GM19397 (cell line): ENCODE measurements at regions not wholly inside any gene's neighbourhood (a gene's known extent, or its start where the extent isn't known, plus 50 kb on each side); places are given as distances from the start of the nearest gene placed in this dataset.
"Not testable (repeated sequence)": the region's sequence is repeated elsewhere in the genome, so short reads cannot be mapped to it uniquely, and the experiment has no call there.

ENCODE experiments used
- ATAC-seq: cut with Tn5 transposase; IDR thresholded peaks from one replicate; pipeline ENCODE4 v1.9.1; 2021; ENCODE audit warnings: mild to moderate bottlenecking, moderate library complexity; ENCODE audit not compliant: unreplicated experiment

GRCh38 chr9:31730398-31730797 is 654.0 kb upstream of the ACO1 start:
- ATAC-seq = no peak

- ATAC-seq = no peak
Observed at GRCh38 chr9:31733166-31733565, 651.3 kb upstream of the ACO1 start.

- no peak for ATAC-seq
Observed at GRCh38 chr9:31736581-31737179, 647.8 kb upstream of the ACO1 start.

- no peak for ATAC-seq
Observed at GRCh38 chr9:31740705-31741104, 643.7 kb upstream of the ACO1 start.

GRCh38 chr9:31744589-31744988 is 639.9 kb upstream of the ACO1 start:
- no peak for ATAC-seq

- no peak for ATAC-seq
Observed at GRCh38 chr9:31745468-31745867, 639.0 kb upstream of the ACO1 start.

GRCh38 chr9:31745886-31746285 is 638.6 kb upstream of the ACO1 start:
- no peak for ATAC-seq

- ATAC-seq = no peak
Observed at GRCh38 chr9:31753756-31754155, 630.7 kb upstream of the ACO1 start.

- no peak for ATAC-seq
Observed at GRCh38 chr9:31759703-31760102, 624.7 kb upstream of the ACO1 start.

- ATAC-seq = not testable (repeated sequence)
Observed at GRCh38 chr9:31774021-31774420, 610.4 kb upstream of the ACO1 start.

GRCh38 chr9:31774571-31774970 is 609.9 kb upstream of the ACO1 start:
- ATAC-seq = no peak

GRCh38 chr9:31776471-31776870 is 608.0 kb upstream of the ACO1 start:
- no peak for ATAC-seq

GRCh38 chr9:31783491-31783890 is 601.0 kb upstream of the ACO1 start:
- no peak for ATAC-seq

- no peak for ATAC-seq
Observed at GRCh38 chr9:31790720-31791119, 593.7 kb upstream of the ACO1 start.

GRCh38 chr9:31799953-31800609 is 584.4 kb upstream of the ACO1 start:
- ATAC-seq = no peak

GRCh38 chr9:31807574-31808256 is 576.7 kb upstream of the ACO1 start:
- no peak for ATAC-seq

- ATAC-seq = no peak
Observed at GRCh38 chr9:31808766-31809165, 575.7 kb upstream of the ACO1 start.

GRCh38 chr9:31820426-31820825 is 564.0 kb upstream of the ACO1 start:
- no peak for ATAC-seq

- ATAC-seq = no peak
Observed at GRCh38 chr9:31821583-31821982, 562.9 kb upstream of the ACO1 start.

GRCh38 chr9:31823365-31823764 is 561.1 kb upstream of the ACO1 start:
- ATAC-seq = no peak

GRCh38 chr9:31824860-31825259 is 559.6 kb upstream of the ACO1 start:
- no peak for ATAC-seq

GRCh38 chr9:31837211-31837610 is 547.2 kb upstream of the ACO1 start:
- no peak for ATAC-seq
